Natural killer cell treated with Interleukin-12 subunit alpha and Interleukin-12 subunit beta and Interleukin-15 and Interleukin-18, amount 100 ng/mL, for 72 hours (primary cell): ENCODE measurements at regions not wholly inside any gene's neighbourhood (a gene's known extent, or its start where the extent isn't known, plus 50 kb on each side); places are given as distances from the start of the nearest gene placed in this dataset.

ENCODE experiments used
- ATAC-seq, 2 donors: fragments of 150-1000 bp; cut with Tn5 transposase in 1 of 2; sonication (Bioruptor Pico), chemical (Tn5 transposase) in 1 of 2; 2 replicates each; pipeline ENCODE4 v1.10.0; 2021
- DNase-seq: peaks from one replicate; pipeline ENCODE4 v3.0.0; 2022; ENCODE audit warnings: low spot score
- H3K27ac Mint-ChIP-seq, 2 donors: 1 replicate in 1 of 2; 2 replicates in 1 of 2; pipeline ENCODE4 v1.8.0; 2022; ENCODE audit warnings: mixed read lengths in 2 of 2, mild to moderate bottlenecking in 1 of 2, moderate library complexity in 1 of 2
- H3K27me3 Mint-ChIP-seq, 2 donors: 1 replicate in 1 of 2; 2 replicates in 1 of 2; pipeline ENCODE4 v1.8.0; 2022; ENCODE audit warnings: mixed read lengths in 2 of 2
- H3K36me3 Mint-ChIP-seq: one replicate; pipeline ENCODE4 v1.8.0; 2022; ENCODE audit warnings: mixed read lengths
- H3K4me1 Mint-ChIP-seq, 2 donors: 1 replicate in 1 of 2; 2 replicates in 1 of 2; pipeline ENCODE4 v1.8.0; 2022; ENCODE audit warnings: low read depth in 2 of 2, mixed read lengths in 2 of 2, mild to moderate bottlenecking in 1 of 2
- H3K4me3 Mint-ChIP-seq: one replicate; pipeline ENCODE4 v1.8.0; 2022; ENCODE audit warnings: mixed read lengths
- H3K9me3 Mint-ChIP-seq: 2 replicates; pipeline ENCODE4 v1.8.0; 2022; ENCODE audit warnings: mixed read lengths

GRCh38 chr13:28548468-28548867 is 53.5 kb upstream of the FLT1 start:
- Mint-ChIP-seq H3K4me3 (no peak overlapping the region), H3K9me3 (peaks cover 6% of the 10 kb centered on the region), H3K27ac (no peak overlapping the region), H3K4me1 (no peaks in the 10 kb centered on the region), H3K36me3 (peaks cover 4% of the 10 kb centered on the region), H3K27me3 (peaks cover 46 to 58% of the 10 kb centered on the region in 2 donors)
- no peak for ATAC-seq
- DNase-seq = no peak

GRCh38 chr13:28545583-28546333 is 50.8 kb upstream of the FLT1 start:
- Mint-ChIP-seq H3K9me3 (peaks cover 6% of the 10 kb centered on the region), H3K36me3 (peaks cover 4% of the 10 kb centered on the region), H3K4me3 (no peak overlapping the region), H3K27me3 (peaks cover 46 to 64% of the 10 kb centered on the region in 2 donors), H3K4me1 (no peaks in the 10 kb centered on the region), H3K27ac (no peak overlapping the region)
- ATAC-seq (no peak), DNase-seq (no peak)
